Left hindlimb (tissue), 1 donor: ENCODE measurements at regions not wholly inside any gene's neighbourhood (a gene's known extent, or its start where the extent isn't known, plus 50 kb on each side); places are given as distances from the start of the nearest gene placed in this dataset.
"Not testable (repeated sequence)": the region's sequence is repeated elsewhere in the genome, so short reads cannot be mapped to it uniquely, and the experiment has no call there.

ENCODE experiments used
- DNase-seq: peaks from one replicate; pipeline ENCODE4 v3.0.0-alpha.2; 2018

DNA sequence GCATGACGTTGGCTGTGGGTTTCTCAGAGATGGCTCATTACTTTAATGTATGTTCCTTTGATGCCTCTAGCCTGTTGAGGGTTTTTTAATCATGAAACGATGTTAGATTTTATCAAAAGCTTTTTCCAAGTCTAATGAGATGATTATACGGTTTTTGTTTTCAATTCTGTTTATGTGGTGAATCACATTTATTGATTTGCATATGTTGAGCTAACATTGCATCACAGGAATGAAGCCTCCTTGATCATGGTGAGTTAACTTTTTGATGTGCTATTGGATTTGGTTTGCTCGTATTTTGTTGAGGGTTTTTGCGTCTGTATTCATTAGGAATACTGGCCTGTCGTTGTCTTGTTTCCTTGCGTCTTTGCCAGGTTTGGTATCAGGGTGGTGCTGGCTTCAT lies 52.3 kb upstream of the PTPN12 start:
- no peak for DNase-seq

DNA sequence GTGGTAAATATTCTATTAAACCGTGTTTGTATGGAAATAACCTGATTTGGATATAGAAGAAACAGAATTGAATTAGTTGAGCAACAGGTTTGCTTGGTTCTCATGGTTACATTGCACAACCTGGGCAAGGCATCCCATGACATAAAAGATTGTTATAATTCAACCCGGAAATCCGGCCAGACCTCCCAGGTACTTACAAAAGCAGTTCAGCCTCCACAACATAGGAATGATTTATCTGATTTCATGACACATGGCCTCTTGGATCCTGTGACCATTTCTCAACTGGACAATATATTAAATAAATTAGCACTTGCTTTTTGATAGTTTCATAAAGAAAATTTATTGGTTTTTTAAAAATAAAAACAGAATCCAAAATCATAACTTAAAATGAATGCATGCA lies 55.1 kb upstream of the PTPN12 start:
- no peak for DNase-seq

DNA sequence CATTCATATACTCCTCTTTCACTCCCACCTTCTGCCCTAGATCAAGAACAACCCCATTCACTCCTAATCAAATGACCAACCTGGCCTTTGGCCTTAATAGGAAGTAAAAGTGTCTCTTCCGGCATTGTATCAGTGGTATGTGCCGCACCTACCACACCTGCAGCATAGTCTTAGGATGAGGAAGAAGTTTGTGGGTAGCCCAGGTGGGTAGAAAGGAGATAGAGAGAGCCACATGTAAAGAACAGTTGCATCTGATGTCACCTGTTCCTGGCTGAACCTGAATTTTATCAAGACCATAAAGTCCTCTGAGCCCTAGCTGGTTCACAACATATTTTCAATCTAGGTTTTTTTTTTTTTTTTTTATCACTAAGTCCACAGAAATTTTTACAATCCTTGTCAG lies 55.5 kb upstream of the PTPN12 start:
- DNase-seq: no peak

DNA sequence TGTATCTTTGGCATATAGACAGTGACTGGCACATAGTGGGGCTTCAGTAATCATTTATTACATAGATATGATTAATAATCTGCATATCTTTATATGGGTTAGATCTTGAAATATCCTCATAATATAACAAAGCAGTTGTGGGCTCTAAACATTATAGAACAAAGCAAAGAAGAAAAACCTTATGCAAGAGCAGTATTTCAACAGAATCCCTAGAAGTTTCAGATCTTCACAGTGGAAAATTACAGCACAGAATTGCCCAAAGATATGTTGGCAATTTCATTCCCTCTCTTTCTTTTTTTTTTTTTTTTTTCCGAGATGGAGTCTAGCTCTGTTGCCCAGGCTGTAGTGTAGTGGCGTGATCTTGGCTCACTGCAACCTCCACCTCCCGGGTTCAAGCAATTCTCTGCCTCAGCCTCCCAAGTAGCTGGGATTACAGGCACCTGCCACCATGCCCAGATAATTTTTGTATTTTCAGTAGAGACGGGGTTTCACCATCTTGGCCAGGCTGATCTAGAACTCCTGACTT lies 56.9 kb upstream of the PTPN12 start:
- DNase-seq: not testable (repeated sequence)

DNA sequence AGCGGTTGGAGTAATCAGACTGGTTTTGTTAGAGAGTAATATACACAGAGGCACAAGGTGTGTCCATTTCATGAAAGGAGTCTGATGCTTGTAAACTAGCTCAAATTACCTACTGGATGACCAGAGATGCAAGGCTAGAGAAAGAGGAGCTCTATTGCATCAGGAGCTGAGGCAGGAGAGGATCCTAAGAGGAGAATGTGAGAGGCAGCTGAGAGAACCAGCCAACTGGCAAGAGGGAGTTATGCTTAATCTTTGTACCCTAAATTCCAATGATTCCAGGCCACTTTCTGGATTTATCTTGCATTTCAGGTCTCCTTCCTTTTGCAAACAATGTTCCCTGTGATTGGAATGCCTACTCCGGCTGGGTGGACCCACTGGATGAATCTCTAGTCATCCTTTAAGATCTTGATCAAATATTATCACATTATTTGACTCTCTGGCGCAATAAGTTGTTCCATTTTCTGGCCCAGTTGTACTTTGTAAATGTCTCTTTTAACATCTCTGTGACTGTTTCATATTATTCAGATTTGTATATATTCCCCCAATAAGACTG lies 57.5 kb upstream of the PTPN12 start:
- DNase-seq: no peak

DNA sequence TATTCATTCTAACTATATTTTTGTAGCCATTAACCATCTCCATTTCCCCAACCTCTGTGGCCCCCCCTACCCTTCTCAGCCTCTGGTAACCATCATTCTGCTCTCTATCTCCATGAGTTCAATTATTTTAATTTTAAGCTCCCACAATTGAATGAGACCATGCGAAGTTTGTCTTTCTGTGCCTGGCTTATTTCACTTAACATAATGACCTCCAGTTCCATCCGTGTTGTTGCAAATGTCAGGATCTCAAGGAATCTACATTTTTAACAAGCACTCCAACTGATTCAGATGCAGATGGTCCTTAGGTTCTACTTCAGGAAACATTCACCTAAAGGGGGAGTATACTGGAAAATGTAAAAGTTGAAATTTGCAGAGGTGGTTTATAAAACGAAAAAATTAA lies 60.2 kb upstream of the PTPN12 start:
- DNase-seq: no peak

DNA sequence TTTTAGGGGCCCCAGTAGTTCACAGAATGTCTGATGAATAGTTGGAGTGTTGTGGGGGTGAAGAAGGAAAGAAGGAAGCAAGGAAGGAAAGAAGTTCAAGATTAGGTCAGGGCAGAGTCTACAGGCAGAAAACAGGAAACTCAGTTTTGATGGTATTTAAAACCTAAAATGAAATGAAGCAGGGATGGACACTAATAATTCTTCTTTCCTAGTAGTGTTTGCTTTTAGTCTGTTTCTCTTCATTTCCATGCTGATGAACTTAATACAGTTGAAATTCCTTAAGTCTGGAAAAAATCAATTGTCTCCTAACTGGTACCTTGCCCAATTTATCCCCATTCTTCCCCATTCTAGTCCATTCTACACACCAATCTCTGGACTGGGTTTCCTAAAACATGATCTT lies 59.0 kb upstream of the GSAP start:
- DNase-seq: no peak

DNA sequence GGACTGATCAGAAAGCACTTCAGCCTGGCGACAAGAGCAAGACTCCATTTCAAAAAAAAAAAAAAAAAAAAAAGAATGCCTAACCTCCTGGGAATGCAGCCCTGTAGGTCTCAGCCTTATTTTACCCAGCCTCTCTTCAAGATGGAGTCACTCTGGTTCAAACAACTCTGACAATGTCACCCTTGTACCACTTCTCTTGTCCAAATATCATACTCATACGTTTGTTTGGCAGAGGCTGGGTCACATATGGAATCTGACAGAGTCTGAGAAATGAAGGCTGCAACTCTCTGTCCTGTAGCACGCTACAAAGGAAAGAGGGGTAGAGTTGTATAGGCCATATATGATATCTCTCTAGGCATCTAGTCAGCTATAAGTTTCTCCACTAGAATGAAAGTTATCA lies 58.6 kb upstream of the GSAP start:
- no peak for DNase-seq

DNA sequence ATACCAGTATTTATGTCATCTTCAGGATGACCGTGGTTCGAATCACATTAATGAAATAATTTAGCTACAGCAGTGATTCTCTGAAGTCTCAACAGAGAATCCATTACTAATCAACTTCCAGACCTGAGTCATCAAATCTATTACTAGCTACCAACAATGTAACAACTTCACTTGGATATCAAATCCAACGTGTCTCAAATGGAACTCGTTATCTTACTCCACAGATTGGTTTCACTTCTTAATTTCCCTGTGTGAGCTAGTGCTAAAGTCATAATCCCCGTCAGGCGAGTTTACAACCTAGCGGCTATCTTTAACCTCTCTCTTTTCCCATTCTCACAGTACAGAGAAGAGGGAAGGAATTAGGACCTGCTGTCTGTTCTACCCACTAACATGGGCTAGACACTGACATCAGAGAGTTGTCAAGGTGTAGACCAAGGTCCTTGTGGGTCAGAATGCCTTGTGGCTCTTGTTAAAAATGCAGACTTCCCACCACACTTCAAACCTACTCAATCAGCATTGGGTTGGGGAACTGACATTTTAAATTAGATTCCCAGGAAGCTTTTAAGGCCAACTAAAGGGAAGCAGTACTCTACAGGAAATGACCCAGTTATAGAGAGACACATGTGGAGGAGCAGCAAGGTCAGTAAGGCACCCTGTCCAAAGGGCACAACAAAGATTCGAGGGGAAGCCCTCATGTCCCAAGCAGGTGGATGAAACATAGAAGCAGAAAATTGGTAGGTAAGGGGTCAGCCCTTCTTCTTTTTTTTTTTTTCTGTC lies 57.3 kb upstream of the GSAP start:
- no peak for DNase-seq

DNA sequence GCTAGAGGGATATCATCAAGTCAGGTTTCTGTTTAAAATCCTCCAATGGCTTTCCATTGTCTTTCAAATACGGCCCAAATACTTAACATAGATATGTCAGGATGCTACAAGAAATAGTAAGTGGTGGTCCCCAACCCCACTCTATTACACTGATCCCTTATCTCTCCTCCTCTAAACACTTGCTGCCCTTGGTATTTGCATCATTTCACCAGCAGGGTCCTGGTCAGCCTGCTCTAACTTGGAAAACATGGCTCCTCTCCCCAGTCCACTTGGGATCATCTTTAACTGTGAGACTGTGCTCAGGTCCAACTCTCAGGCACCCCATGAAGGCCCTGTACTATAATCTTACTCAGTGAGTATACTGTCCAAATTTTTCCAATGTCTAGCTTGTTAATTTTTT lies 53.8 kb upstream of the GSAP start:
- no peak for DNase-seq

DNA sequence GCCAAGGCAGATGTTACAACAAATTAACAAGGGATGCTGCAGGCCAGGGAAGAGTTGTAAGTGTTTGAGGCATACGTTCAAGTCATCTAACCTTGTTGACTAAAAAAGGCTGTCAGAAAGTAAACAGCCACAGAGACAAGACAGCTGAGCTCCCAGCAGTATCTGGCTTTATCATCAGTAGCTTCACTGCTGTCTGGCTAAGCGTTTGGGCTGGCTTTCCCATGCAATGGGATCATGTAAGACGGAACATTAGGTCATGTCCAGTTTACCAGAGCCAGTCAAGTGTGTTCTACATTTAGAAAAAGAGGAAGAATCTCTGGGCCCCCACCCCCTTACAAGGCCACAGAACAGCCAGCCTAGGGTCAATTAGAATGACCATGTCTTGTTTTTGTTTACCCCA lies 51.3 kb upstream of the GSAP start:
- DNase-seq: peak; percentile 31

DNA sequence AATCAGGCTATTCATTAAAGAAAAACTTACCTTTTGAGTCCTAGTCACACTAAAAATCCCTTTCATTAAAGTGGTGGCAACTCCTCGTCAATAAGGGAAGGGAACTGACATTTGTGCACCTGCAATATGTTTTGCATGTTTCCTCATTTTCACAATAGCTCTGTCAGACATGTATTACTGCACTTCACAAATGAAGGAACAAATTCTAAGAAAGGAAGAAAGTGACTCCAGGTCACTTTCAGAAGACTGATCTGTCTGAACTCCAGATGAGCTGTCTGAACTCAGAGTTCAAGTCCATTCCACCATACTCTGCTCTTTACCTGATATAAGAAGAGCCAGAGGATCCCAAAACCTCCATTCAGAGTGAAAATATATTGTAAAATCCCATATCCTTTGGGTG lies 50.3 kb upstream of the GSAP start:
- no peak for DNase-seq
